K562 (cell line): ENCODE measurements at regions not wholly inside any gene's neighbourhood (a gene's known extent, or its start where the extent isn't known, plus 50 kb on each side); places are given as distances from the start of the nearest gene placed in this dataset.

Experiments used
- ATAC-seq: fragments of 200-7000 bp; cut with Tn5 transposase; 3 replicates; pipeline ENCODE4 v1.9.1; 2020; ENCODE audit warnings: moderate library complexity
- BruUV-seq: library from RNA; stranded (reverse); fragments of 400-500 nt; replicated peaks from 2 replicates; lab custom pipeline; 2021; lab: Mats Ljungman, UMichigan
- CTCF ChIA-PET: fragments of 300-600 bp; formaldehyde crosslinking; extraction: SDS; loops from one replicate; lab custom pipeline; 2021; ENCODE audit warnings: low intra/inter-chr PET ratio; lab: Yijun Ruan, JAX
- POLR2A ChIA-PET: fragments of 300-600, 350-650 bp; sonication (Branson Sonifier 250); formaldehyde crosslinking; extraction: SDS; loops from one replicate; lab custom pipeline; 2021; ENCODE audit warnings: antibody characterized with exemption, inconsistent platforms; lab: Yijun Ruan, JAX
- DNase-seq, 4 experiments: peaks; one replicate each; pipeline versions ENCODE4 v3.0.0 to v3.0.0-alpha.2; 2011 to 2018; ENCODE audit warnings: low spot score in 3 of 4, mixed read lengths in 3 of 4; ENCODE audit errors: extremely low read depth in 1 of 4
- FAIRE-seq: peaks from 2 replicates; lab custom pipeline; 2011; peaks lifted over from hg19 to GRCh38; lab: Jason Lieb, UNC
- H2AFZ ChIP-seq: 2 replicates; pipeline ENCODE4 v1.6.0; 2011; ENCODE audit warnings: low read depth, low read length, control low read depth, inconsistent platforms
- H3K27ac ChIP-seq: fragments of 200-600 bp; 3 replicates; pipeline ENCODE4 v1.8.0; 2011; ENCODE audit warnings: low read depth, mild to moderate bottlenecking, control low read depth, inconsistent platforms, low read length, moderate library complexity, mixed read lengths; ENCODE audit errors: extremely low read depth
- H3K27me3 ChIP-seq, 2 experiments: fragments of 300-600 bp in 1 of 2; 2 replicates in 1 of 2; 3 replicates in 1 of 2; pipeline versions ENCODE4 v1.6.0 to v1.8.0; 2011; ENCODE audit warnings: inconsistent platforms in 2 of 2, low read length in 2 of 2, mild to moderate bottlenecking in 1 of 2, mixed read lengths in 1 of 2, moderate library complexity in 1 of 2; ENCODE audit not compliant: control insufficient read depth in 2 of 2, insufficient read depth in 2 of 2
- H3K36me3 ChIP-seq: fragments of 300-600 bp; 3 replicates; pipeline ENCODE4 v1.8.0; 2011; ENCODE audit warnings: mild to moderate bottlenecking, low read length, inconsistent platforms; ENCODE audit not compliant: control insufficient read depth, insufficient read depth
- H3K4me1 ChIP-seq, 2 experiments: fragments of 200-600 bp in 1 of 2; replicated peaks in 1 of 2; 2 replicates in 1 of 2; 3 replicates in 1 of 2; pipeline versions ENCODE4 v1.5.1 to v1.8.0; 2011; ENCODE audit warnings: inconsistent platforms in 2 of 2, low read length in 2 of 2, mild to moderate bottlenecking in 1 of 2, mixed read lengths in 1 of 2, moderate library complexity in 1 of 2; ENCODE audit not compliant: control insufficient read depth in 2 of 2, insufficient read depth in 2 of 2
- H3K4me2 ChIP-seq: 2 replicates; pipeline ENCODE4 v1.6.1; 2011; ENCODE audit warnings: low read length, control low read depth, inconsistent platforms, mixed read lengths; ENCODE audit not compliant: insufficient read depth
- H3K4me3 ChIP-seq: fragments of 200-600 bp; sonication (generic), shearing (Covaris generic); 2 replicates; pipeline ENCODE4 v1.5.1; 2016; ENCODE audit warnings: control low read depth, inconsistent platforms
- H3K79me2 ChIP-seq: fragments of 200-600 bp; 3 replicates; pipeline ENCODE4 v1.8.0; 2011; ENCODE audit warnings: low read length, inconsistent platforms; ENCODE audit not compliant: control insufficient read depth, insufficient read depth
- H3K9ac ChIP-seq, 2 experiments: 2 replicates each; pipeline versions ENCODE4 v1.6.0 to v1.6.1; 2011; ENCODE audit warnings: low read depth in 2 of 2, low read length in 2 of 2, control low read depth in 1 of 2, inconsistent platforms in 1 of 2, mild to moderate bottlenecking in 1 of 2, mixed read lengths in 1 of 2; ENCODE audit not compliant: insufficient read depth in 1 of 2
- H3K9me1 ChIP-seq: one replicate; pipeline ENCODE4 v1.6.0; 2011; ENCODE audit warnings: inconsistent platforms, mild to moderate bottlenecking, low read length, moderate library complexity; ENCODE audit not compliant: control insufficient read depth, insufficient read depth
- H3K9me3 ChIP-seq: replicated peaks from 2 replicates; pipeline ENCODE4 v1.5.1; 2011; ENCODE audit warnings: low read depth, low read length, inconsistent platforms; ENCODE audit not compliant: control insufficient read depth, insufficient read depth
- H4K20me1 ChIP-seq: replicated peaks from 2 replicates; pipeline ENCODE4 v1.6.1; 2011; ENCODE audit warnings: low read length, inconsistent platforms, mixed read lengths; ENCODE audit not compliant: control insufficient read depth, insufficient read depth
- HDAC6 ChIP-seq: IDR thresholded peaks from 2 replicates; pipeline ENCODE4 v1.6.1; 2012; ENCODE audit warnings: low read depth, mild to moderate bottlenecking, control low read depth, inconsistent platforms, low read length, moderate library complexity
- HEY1 ChIP-seq: fragments of 250-450 bp; sonication (Bioruptor Pico); IDR thresholded peaks from 2 replicates; pipeline ENCODE4 v1.5.0; 2020; ENCODE audit warnings: mild to moderate bottlenecking, moderate library complexity, borderline replicate concordance
- SMAD4 ChIP-seq: fragments of 250-450 bp; sonication (Bioruptor Pico); conservative IDR thresholded peaks from 2 replicates; pipeline ENCODE4 v1.8.0; 2021; ENCODE audit warnings: inconsistent platforms, mild to moderate bottlenecking, moderate library complexity
- ZNF165 ChIP-seq: fragments of 250-450 bp; sonication (Bioruptor Pico); IDR thresholded peaks from 2 replicates; pipeline ENCODE4 v1.4.0; 2020; ENCODE audit warnings: borderline replicate concordance
- ZNF696 ChIP-seq: fragments of 250-450 bp; sonication (Bioruptor Pico); conservative IDR thresholded peaks from 2 replicates; pipeline ENCODE4 v1.4.0; 2020; ENCODE audit warnings: mild to moderate bottlenecking, moderate library complexity
- ZNF707 ChIP-seq: fragments of 250-450 bp; sonication (Bioruptor Pico); conservative IDR thresholded peaks from 2 replicates; pipeline ENCODE4 v1.8.0; 2022; ENCODE audit warnings: inconsistent platforms, mild to moderate bottlenecking, moderate library complexity
- ZNF778 ChIP-seq: fragments of 450-650 bp; formaldehyde crosslinking; IDR thresholded peaks from 2 replicates; pipeline ENCODE4 v1.4.0; 2020; ENCODE audit warnings: mild to moderate bottlenecking, moderate library complexity
- WGBS: fragments of 100-300 bp; shearing (Covaris generic); methylation state at CpG from one replicate; pipeline ENCODE4 v1.1.6; 2016; ENCODE audit warnings: low coverage, mixed read lengths; ENCODE audit not compliant: insufficient coverage; ENCODE audit errors: missing lambda C conversion rate; 5-methylcytosine and 5-hydroxymethylcytosine counted together
- in situ Hi-C: fragments of 300-500 bp; cut with MboI; formaldehyde crosslinking; loops from 4 replicates; pipeline ENCODE4 v1.15.0; 2018; ENCODE audit warnings: inconsistent platforms, mixed read lengths
- intact Hi-C: fragments of 100-400 bp; cut with micrococcal nuclease; formaldehyde crosslinking; loops from 2 replicates; pipeline ENCODE4 v1.14.2; 2022
- TF ChIP-seq, protein P1 (sequence below): sonication (generic); formaldehyde crosslinking; IDR thresholded peaks from 2 replicates; pipeline ENCODE4 v1.8.0; 2022; ENCODE audit warnings: mild to moderate bottlenecking, missing genetic modification reagents
- TF ChIP-seq, protein P2 (sequence below): fragments of 450-650 bp; IDR thresholded peaks from 2 replicates; pipeline ENCODE4 v1.6.1; 2016; ENCODE audit warnings: low read depth

DNA sequence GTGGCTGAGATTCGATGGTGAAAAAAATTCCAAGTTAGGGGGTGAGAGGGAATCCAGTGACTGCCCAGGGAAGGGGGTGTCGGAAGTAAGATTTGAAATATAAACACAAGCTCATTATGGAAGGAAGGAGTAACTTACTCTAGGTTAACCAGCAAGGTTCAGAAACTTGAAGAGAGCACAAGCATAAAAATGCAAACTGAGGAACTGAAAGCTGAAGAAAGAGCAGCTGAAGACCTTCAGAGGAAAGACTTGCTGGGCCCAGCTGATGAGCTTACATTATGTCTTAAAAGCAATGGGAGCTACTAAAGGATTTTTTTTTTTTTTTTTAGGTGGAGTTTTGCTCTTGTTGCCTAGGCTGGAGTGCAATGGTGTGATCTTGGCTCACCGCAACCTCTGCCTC is 189.7 kb upstream of the GRIN2B start (continued):
- TF ChIP-seq, protein P1, sequence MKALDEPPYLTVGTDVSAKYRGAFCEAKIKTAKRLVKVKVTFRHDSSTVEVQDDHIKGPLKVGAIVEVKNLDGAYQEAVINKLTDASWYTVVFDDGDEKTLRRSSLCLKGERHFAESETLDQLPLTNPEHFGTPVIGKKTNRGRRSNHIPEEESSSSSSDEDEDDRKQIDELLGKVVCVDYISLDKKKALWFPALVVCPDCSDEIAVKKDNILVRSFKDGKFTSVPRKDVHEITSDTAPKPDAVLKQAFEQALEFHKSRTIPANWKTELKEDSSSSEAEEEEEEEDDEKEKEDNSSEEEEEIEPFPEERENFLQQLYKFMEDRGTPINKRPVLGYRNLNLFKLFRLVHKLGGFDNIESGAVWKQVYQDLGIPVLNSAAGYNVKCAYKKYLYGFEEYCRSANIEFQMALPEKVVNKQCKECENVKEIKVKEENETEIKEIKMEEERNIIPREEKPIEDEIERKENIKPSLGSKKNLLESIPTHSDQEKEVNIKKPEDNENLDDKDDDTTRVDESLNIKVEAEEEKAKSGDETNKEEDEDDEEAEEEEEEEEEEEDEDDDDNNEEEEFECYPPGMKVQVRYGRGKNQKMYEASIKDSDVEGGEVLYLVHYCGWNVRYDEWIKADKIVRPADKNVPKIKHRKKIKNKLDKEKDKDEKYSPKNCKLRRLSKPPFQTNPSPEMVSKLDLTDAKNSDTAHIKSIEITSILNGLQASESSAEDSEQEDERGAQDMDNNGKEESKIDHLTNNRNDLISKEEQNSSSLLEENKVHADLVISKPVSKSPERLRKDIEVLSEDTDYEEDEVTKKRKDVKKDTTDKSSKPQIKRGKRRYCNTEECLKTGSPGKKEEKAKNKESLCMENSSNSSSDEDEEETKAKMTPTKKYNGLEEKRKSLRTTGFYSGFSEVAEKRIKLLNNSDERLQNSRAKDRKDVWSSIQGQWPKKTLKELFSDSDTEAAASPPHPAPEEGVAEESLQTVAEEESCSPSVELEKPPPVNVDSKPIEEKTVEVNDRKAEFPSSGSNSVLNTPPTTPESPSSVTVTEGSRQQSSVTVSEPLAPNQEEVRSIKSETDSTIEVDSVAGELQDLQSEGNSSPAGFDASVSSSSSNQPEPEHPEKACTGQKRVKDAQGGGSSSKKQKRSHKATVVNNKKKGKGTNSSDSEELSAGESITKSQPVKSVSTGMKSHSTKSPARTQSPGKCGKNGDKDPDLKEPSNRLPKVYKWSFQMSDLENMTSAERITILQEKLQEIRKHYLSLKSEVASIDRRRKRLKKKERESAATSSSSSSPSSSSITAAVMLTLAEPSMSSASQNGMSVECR (CRISPR knock-in tag), result no peak
- TF ChIP-seq HDAC6 (no peak), ZNF696 (CRISPR knock-in tag) (no peak), HEY1 (CRISPR knock-in tag) (no peak), ZNF165 (CRISPR knock-in tag) (no peak)
- TF ChIP-seq, all 486 proteins: peak for 0

GRCh38 chr12:14175206-14175605 is 190.3 kb upstream of the ATF7IP start:
- ChIA-PET CTCF (no interaction called here), POLR2A (no interaction called here)
- Histone ChIP-seq H3K4me2 (no peak overlapping the region), H3K4me3 (no peak overlapping the region), H3K9ac (no peak overlapping the region), H2AFZ (no peak overlapping the region), H3K36me3 (no peaks in the 10 kb centered on the region), H3K79me2 (no peaks in the 10 kb centered on the region), H3K9me3 (no peaks in the 10 kb centered on the region), H4K20me1 (no peaks in the 10 kb centered on the region), H3K9me1 (no peaks in the 10 kb centered on the region), H3K27ac (no peak overlapping the region), H3K4me1 (no peaks in the 10 kb centered on the region), H3K27me3 (peaks cover 0 to 3% of the 10 kb centered on the region in 2 experiments; a peak in 1 of 5 replicates)
- no peak for DNase-seq
- no peak for ATAC-seq
- WGBS, result 0% methylated on average over 2 of the region's 2 CpGs
- FAIRE-seq, result no peak
- no TSS peak for BruUV-seq
- in situ Hi-C loops, result no loop called here
- intact Hi-C loops, result no loop called here
- TF ChIP-seq, protein P2, sequence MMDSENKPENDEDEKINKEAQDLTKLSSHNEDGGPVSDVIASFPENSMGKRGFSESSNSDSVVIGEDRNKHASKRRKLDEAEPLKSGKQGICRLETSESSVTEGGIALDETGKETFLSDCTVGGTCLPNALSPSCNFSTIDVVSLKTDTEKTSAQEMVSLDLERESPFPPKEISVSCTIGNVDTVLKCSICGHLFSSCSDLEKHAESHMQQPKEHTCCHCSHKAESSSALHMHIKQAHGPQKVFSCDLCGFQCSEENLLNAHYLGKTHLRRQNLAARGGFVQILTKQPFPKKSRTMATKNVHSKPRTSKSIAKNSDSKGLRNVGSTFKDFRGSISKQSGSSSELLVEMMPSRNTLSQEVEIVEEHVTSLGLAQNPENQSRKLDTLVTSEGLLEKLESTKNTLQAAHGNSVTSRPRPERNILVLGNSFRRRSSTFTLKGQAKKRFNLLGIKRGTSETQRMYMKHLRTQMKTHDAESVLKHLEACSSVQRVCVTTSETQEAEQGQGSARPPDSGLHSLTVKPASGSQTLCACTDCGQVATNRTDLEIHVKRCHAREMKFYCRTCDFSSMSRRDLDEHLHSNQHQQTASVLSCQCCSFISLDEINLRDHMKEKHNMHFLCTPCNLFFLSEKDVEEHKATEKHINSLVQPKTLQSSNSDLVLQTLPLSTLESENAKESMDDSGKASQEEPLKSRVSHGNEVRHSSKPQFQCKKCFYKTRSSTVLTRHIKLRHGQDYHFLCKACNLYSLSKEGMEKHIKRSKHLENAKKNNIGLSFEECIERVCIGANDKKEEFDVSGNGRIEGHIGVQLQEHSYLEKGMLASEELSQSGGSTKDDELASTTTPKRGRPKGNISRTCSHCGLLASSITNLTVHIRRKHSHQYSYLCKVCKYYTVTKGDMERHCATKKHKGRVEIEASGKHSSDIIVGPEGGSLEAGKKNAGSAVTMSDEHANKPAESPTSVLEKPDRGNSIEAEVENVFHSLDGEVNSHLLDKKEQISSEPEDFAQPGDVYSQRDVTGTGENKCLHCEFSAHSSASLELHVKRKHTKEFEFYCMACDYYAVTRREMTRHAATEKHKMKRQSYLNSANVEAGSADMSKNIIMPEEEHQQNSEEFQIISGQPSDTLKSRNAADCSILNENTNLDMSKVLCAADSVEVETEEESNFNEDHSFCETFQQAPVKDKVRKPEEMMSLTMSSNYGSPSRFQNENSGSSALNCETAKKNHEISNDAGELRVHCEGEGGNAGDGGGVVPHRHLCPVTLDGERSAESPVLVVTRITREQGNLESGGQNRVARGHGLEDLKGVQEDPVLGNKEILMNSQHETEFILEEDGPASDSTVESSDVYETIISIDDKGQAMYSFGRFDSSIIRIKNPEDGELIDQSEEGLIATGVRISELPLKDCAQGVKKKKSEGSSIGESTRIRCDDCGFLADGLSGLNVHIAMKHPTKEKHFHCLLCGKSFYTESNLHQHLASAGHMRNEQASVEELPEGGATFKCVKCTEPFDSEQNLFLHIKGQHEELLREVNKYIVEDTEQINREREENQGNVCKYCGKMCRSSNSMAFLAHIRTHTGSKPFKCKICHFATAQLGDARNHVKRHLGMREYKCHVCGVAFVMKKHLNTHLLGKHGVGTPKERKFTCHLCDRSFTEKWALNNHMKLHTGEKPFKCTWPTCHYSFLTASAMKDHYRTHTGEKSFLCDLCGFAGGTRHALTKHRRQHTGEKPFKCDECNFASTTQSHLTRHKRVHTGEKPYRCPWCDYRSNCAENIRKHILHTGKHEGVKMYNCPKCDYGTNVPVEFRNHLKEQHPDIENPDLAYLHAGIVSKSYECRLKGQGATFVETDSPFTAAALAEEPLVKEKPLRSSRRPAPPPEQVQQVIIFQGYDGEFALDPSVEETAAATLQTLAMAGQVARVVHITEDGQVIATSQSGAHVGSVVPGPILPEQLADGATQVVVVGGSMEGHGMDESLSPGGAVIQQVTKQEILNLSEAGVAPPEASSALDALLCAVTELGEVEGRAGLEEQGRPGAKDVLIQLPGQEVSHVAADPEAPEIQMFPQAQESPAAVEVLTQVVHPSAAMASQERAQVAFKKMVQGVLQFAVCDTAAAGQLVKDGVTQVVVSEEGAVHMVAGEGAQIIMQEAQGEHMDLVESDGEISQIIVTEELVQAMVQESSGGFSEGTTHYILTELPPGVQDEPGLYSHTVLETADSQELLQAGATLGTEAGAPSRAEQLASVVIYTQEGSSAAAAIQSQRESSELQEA, result no peak
- TF ChIP-seq ZNF707 (CRISPR knock-in tag), result no peak
- no peak for TF ChIP-seq ZNF778
- no peak for TF ChIP-seq SMAD4
